Forelimb muscle (tissue), 1 donor: ENCODE measurements at regions not wholly inside any gene's neighbourhood (a gene's known extent, or its start where the extent isn't known, plus 50 kb on each side); places are given as distances from the start of the nearest gene placed in this dataset.

Experiments
- DNase-seq: peaks from one replicate; pipeline ENCODE4 v3.0.0-alpha.2; 2013; ENCODE audit warnings: low read depth

- no peak for DNase-seq
These were observed 836.5 kb upstream of the HTR2C start for GRCh38 chrX:113747274-113747973.

DNA sequence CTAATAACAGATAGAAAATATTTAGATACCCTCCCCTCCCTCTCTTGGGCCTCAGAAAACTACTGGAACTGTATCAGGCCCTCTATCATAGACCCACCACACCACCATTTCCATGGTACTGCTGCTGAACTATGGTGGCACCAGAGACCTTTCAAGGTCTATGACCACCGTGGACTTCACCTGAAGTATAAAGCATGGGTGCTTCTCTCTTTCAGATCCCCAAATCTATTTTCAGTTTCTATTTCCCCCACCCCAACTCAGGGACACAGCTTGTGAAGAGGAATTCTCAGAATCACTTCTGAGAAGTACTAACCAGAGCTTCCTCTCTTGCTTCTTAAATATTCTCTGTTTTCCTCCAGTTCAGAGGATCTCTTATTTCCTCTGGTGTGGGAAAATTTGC is 840.8 kb upstream of the HTR2C start:
- DNase-seq: no peak

DNA sequence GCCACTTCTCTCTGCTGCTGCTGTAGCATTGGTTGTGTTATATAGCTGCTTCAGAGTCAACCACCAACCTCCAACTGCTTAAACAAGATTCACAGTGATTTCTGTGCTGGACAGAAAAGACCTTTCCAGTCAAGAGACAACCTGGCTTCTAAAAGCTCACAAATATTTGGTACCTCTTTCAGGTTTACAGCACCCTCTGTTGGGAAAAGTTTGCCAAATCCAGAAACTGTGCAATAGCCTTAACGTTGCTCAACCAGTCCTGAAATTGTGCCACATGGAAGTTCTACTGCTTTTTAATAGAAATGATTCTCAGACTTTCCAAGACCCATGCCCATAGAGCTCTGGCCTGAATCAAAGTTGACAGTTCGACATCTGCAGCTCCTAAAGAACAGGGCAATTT is 842.1 kb upstream of the HTR2C start:
- no peak for DNase-seq

DNA sequence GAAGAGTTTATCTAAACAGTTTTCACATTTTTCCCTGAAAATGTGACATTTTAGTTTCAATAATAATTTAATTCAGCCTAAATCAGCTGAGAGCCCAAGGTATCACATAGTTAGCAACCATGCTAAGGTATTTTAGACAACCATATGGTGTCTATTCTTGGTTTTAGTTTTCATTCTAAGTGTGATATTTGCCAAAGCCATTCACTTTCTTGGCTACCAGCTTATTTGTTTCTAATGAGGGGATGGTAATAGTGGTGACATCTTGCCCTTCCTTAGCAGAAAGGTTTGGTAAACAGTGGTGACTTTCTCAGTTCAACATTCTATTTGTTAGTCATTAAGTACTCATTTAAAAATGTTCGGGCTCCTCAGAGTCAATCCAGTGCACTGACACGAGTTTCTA is 854.9 kb upstream of the HTR2C start:
- DNase-seq: no peak

- DNase-seq: no peak
These were observed 857.0 kb upstream of the HTR2C start for GRCh38 chrX:113726898-113727297.

DNA sequence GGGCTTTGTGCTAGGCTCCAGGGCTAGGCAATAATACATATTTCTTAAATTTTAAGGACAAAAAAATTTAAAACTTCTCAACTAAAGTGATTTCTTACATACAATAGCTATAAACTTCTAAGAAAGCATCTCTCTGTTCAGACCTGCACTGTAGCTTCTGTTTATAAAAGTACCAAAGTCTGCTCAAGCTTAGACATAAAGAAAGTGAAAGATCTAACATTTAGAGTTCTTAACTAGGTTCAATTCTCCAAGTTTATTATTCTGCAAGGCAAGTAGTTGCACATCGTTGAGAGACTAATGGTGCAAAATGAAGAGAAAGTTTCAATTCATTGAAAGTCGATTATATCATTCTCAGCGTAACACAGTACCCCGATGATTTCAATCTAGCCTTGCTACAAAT is 857.4 kb upstream of the HTR2C start:
- no peak for DNase-seq

GRCh38 chrX:113726009-113726408 is 857.9 kb upstream of the HTR2C start:
- no peak for DNase-seq

GRCh38 chrX:113699939-113700338 is 859.3 kb upstream of the AMOT start:
- no peak for DNase-seq

- DNase-seq: no peak
These were observed 834.6 kb upstream of the AMOT start for GRCh38 chrX:113675278-113675677.

DNA sequence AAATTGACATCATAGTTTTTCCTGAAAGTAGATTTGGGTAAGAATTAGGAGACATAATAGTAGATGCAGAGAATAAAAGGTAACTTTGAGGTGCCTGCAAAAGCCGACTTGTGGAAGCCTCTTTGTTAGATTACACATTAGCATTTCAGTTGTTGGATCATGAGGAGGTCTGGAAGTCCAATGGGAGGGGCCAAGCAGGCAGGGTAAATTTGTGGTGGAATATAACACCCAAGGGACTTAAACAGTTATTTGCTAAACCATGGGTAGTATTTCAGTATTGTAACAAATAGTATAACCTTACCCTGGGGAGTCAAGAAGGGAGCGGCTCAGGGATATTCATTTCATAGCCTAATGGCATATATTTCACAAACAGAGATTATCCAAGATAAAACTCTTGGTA is 810.7 kb upstream of the AMOT start:
- DNase-seq: no peak

DNA sequence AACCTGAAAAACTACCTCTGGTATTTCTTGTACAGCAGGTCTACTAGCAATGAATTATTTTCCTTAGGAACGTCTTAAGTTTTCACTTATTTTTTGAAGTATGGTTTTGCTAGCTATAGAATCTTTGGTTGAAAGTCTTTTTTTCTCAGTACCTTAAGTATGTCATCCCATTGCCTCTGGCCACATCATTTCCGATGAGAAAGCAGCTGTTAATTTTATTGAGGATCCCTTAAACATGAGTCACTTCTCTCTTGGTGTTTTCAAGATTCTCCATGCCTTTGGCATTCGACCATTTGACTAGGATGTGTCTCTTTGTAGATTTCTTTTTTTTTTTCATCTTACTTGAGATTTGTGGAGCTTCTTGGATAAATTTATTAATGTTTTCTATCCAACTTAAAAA is 803.8 kb upstream of the AMOT start:
- no peak for DNase-seq

- DNase-seq: no peak
These were observed 793.9 kb upstream of the AMOT start for GRCh38 chrX:113634565-113634964.

DNA sequence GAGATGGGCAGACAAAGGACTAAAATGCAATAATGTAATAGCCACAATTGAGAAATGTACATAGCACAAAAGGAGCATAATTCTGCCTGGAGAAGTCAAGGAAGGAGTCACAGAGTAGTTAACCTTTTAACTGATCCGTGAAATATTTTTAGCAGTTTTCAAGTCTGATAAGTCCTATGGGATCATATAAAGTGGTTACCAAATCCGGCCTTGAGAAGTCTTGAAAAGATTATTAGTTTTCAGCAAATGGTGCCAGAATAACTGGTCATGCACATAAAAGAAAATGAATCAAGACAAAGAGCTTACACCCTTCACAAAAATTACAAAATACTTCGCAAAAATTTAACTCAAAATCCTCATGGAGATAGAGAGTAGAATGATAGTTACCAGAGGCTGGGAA is 788.7 kb upstream of the AMOT start:
- no peak for DNase-seq

DNA sequence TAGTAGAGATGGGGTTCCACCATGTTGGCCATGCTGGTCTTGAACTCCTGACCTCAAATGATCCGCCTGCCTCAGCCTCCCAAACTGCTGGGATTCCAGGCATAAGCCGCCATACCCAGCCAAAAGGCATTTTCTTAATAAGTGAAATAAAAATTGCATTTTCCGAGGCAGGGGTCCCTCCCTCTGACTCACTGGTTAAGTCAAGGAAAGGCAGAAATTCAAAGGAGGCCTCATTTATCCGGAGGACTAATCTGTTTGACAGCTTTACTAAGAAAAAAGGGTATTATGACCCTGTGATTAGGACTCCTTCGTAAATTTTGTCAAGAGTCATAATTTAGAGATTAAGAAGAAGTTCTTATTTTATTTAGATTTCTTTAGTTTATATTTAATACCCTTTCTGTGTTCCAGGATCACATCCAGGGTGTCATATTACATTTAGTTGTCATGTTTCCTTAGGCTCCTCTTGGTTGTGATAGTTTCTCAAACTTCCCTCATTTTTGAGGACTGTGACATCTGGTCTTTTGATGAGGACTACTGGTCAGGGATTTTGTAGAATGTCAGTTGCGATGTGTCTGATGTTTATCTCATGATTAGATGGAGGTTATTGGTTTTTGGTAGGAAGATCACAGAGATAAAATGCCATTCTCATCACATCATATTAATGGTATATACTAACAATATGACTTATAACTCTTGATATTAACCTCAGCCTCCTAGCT is 753.7 kb upstream of the AMOT start:
- no peak for DNase-seq

DNA sequence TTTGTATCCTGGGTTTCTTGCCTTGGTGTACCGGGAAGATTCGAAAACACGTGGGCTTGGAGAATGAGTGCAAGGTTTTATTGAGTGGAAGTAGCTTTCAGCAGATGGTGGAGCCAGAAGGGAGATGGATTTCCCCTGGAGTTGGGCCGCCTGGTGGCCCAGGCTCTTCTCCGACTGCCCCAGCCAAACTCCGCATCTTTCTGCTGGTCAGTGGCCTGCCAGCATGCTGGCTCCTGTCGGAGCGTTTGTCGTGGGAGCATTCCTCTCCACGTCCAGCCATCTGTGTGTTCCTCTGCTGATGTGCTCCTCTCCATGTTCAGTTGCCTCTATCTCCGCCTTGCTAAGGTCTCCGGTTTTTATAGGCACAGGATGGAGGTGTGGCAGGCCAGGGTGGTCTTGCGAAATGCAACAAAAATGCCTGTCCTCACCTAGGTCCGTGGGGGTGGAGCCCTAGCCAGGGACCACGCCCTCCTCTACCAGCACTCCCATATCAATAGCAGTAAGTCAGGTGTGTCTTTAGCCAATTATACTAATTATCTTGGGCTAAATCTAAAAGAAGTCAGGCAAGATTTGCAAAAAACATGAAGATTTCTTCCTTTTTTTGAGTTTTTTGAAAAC is 745.8 kb upstream of the AMOT start:
- no peak for DNase-seq

- no peak for DNase-seq
These were observed 739.9 kb upstream of the AMOT start for GRCh38 chrX:113580486-113580885.

DNA sequence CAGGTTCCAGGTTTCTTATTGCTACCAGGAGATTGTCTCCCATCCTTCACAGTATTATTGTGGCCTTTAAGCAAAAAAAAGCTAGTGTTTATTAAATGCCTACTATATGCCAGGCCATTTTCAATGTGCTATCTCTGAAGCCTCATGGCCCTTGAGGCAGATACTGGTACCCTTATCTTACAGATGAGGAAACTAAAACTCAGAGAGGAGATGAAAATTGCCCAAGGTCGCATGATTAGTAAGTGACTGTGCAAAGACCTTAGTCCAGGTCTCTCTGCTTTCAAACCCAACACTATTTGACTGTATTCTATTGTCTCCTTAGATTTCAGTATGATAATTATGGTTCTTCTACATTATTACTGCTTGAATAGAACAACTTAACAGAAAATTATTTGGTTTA is 717.9 kb upstream of the AMOT start:
- DNase-seq: no peak

GRCh38 chrX:113551919-113552318 is 711.3 kb upstream of the AMOT start:
- DNase-seq: no peak

DNA sequence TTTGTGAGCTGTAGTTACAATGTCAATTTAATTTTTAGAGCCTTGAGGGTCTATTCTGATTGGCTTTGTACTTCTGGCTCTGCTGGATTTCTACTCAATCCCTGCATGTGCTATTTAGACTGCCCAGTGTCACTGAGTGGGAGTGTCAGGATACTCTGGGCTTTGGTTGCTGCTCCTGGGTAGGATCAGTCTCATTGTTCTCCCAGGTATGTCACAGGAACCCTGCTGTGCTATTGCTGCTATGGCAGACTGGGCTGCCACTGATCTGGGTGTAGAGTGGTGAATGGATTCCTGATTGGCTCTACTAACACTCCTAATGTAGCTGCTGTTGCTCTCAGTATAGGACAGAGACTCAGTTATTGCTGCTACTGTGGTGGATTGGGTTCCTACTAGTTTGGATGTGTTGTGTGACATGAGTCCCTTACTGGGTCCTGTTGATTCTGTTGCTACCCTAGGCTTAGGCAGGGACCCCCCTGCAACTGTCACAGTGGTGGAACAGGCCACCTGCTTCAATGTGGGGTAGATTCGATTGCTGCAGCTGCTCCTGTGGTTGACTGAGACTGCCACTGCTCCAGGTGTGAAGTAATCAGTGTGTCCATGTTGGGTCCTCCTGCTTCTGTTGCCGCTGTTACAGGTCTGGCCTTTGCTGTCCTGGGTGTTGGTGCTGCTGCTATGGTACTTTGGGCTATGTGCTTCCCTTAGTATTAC is 707.8 kb upstream of the AMOT start:
- no peak for DNase-seq

GRCh38 chrX:113545040-113545439 is 704.4 kb upstream of the AMOT start:
- DNase-seq: no peak

DNA sequence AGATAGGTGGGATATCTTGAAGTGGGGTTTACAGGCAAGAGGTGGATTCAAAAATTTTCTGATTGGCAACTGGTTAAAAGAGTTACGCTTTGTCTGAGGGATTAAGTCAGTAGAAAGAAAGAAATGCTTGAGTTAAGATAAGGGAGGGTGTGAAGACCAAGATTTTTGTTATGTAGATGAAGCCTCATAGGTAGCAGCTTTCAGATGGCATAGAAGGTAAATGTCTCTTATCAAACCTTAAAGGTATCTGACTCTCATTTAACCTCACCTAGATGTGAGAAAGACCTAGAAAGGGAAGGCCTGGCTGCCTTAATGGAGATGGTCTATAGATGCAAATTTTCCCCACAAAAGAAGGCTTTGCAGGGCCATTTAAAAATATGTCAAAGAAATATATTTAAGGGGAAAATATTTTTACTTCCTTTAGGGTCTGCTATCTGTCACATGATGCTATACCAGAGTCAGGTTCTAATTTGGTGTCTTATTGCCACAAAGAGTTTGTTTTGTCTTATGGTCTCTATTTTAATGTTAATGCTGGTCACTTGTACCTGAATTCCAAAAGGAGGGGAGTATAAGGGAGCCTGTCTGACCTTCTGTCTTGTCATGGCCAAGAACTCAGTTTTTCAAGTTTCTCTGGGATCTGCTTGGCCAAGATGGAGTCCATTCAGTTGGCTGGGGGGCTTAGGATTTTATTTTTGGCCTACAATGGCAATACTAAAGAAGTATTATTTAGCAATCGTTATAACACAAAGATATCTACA is 699.1 kb upstream of the AMOT start:
- no peak for DNase-seq
